H9 (cell line): ENCODE measurements at regions not wholly inside any gene's neighbourhood (a gene's known extent, or its start where the extent isn't known, plus 50 kb on each side); places are given as distances from the start of the nearest gene placed in this dataset.

ENCODE experiments used
- DNase-seq: peaks from one replicate; pipeline ENCODE4 v3.0.0-alpha.2; 2017
- H2AFZ ChIP-seq: one replicate; pipeline ENCODE4 v1.6.1; 2013; ENCODE audit warnings: mild to moderate bottlenecking, low read length, control low read depth, moderate library complexity
- H2AK5ac ChIP-seq: 2 replicates; pipeline ENCODE4 v1.6.1; 2013; ENCODE audit warnings: low read length, control low read depth, mixed read lengths; ENCODE audit not compliant: insufficient read length
- H2BK120ac ChIP-seq: one replicate; pipeline ENCODE4 v1.6.1; 2013; ENCODE audit warnings: low read depth, mild to moderate bottlenecking, low read length, control low read depth, inconsistent platforms; ENCODE audit not compliant: poor library complexity, severe bottlenecking
- H2BK12ac ChIP-seq: 2 replicates; pipeline ENCODE4 v1.6.1; 2013; ENCODE audit warnings: low read length, control low read depth, mixed read lengths, low read depth; ENCODE audit not compliant: insufficient read length
- H2BK15ac ChIP-seq: 2 replicates; pipeline ENCODE4 v1.6.1; 2013; ENCODE audit warnings: low read depth, low read length, control low read depth
- H2BK20ac ChIP-seq: one replicate; pipeline ENCODE4 v1.6.1; 2013; ENCODE audit warnings: low read depth, mild to moderate bottlenecking, low read length, control low read depth, inconsistent platforms; ENCODE audit not compliant: poor library complexity, severe bottlenecking
- H2BK5ac ChIP-seq: 2 replicates; pipeline ENCODE4 v1.6.1; 2013; ENCODE audit warnings: low read length, control low read depth, mixed read lengths; ENCODE audit not compliant: insufficient read length
- H3K14ac ChIP-seq: 2 replicates; pipeline ENCODE4 v1.6.1; 2013; ENCODE audit warnings: low read length, control low read depth; ENCODE audit not compliant: insufficient read depth
- H3K18ac ChIP-seq: 2 replicates; pipeline ENCODE4 v1.6.1; 2013; ENCODE audit warnings: low read depth, mild to moderate bottlenecking, mixed read lengths, low read length, control low read depth; ENCODE audit not compliant: insufficient read length
- H3K23ac ChIP-seq: 2 replicates; pipeline ENCODE4 v1.6.1; 2013; ENCODE audit warnings: low read length, control low read depth, mixed read lengths, low read depth; ENCODE audit not compliant: insufficient read length
- H3K23me2 ChIP-seq: 2 replicates; pipeline ENCODE4 v1.6.1; 2013; ENCODE audit warnings: low read depth, mild to moderate bottlenecking, mixed read lengths, low read length, control low read depth; ENCODE audit not compliant: insufficient read length, poor library complexity, severe bottlenecking
- H3K27ac ChIP-seq: 2 replicates; pipeline ENCODE4 v1.5.1; 2013; ENCODE audit warnings: low read length, control low read depth, mixed read lengths, low read depth; ENCODE audit not compliant: insufficient read length
- H3K27me3 ChIP-seq: 2 replicates; pipeline ENCODE4 v1.6.1; 2013; ENCODE audit warnings: low read length, control low read depth, inconsistent platforms; ENCODE audit not compliant: insufficient read depth
- H3K4ac ChIP-seq: 2 replicates; pipeline ENCODE4 v1.6.1; 2013; ENCODE audit warnings: low read depth, mild to moderate bottlenecking, control low read depth, inconsistent platforms, low read length, moderate library complexity
- H3K4me1 ChIP-seq: 2 replicates; pipeline ENCODE4 v1.6.1; 2013; ENCODE audit warnings: low read length, control low read depth, inconsistent platforms; ENCODE audit not compliant: insufficient read depth
- H3K4me2 ChIP-seq: 2 replicates; pipeline ENCODE4 v1.6.1; 2013; ENCODE audit warnings: low read length, control low read depth, mixed read lengths; ENCODE audit not compliant: insufficient read length, insufficient read depth
- H3K56ac ChIP-seq: 2 replicates; pipeline ENCODE4 v1.6.1; 2013; ENCODE audit warnings: low read depth, mild to moderate bottlenecking, mixed read lengths, low read length, control low read depth; ENCODE audit not compliant: insufficient read length
- H3K79me1 ChIP-seq: 2 replicates; pipeline ENCODE4 v1.6.1; 2013; ENCODE audit warnings: low read depth, mild to moderate bottlenecking, moderate library complexity, low read length, control low read depth, inconsistent platforms; ENCODE audit not compliant: insufficient read depth, poor library complexity, severe bottlenecking
- H3K79me2 ChIP-seq: 2 replicates; pipeline ENCODE4 v1.6.1; 2013; ENCODE audit warnings: low read length, control low read depth, inconsistent platforms; ENCODE audit not compliant: insufficient read depth
- H3K9ac ChIP-seq: 2 replicates; pipeline ENCODE4 v1.6.1; 2013; ENCODE audit warnings: low read length, control low read depth, mixed read lengths; ENCODE audit not compliant: insufficient read length; ENCODE audit errors: extremely low read depth
- H3K9me3 ChIP-seq: one replicate; pipeline ENCODE4 v1.6.1; 2013; ENCODE audit warnings: low read depth, low read length, inconsistent platforms; ENCODE audit not compliant: control insufficient read depth
- H3T11ph ChIP-seq: one replicate; pipeline ENCODE4 v1.6.1; 2013; ENCODE audit warnings: mild to moderate bottlenecking, low read length, control low read depth, inconsistent platforms
- H4K20me1 ChIP-seq: one replicate; pipeline ENCODE4 v1.6.1; 2013; ENCODE audit not compliant: control insufficient read depth, insufficient read length, insufficient read depth
- H4K5ac ChIP-seq: 2 replicates; pipeline ENCODE4 v1.6.1; 2013; ENCODE audit warnings: low read depth, mild to moderate bottlenecking, mixed read lengths, low read length, control low read depth; ENCODE audit not compliant: insufficient read length
- H4K8ac ChIP-seq: replicated peaks from 2 replicates; pipeline ENCODE4 v1.6.1; 2013; ENCODE audit warnings: low read length, control low read depth, mixed read lengths, low read depth; ENCODE audit not compliant: insufficient read length
- H4K91ac ChIP-seq: 2 replicates; pipeline ENCODE4 v1.6.1; 2013; ENCODE audit warnings: low read depth, mild to moderate bottlenecking, moderate library complexity, mixed read lengths, low read length, control low read depth; ENCODE audit not compliant: insufficient read length
- H3K27ac Mint-ChIP-seq, 3 experiments: 2 replicates in 2 of 3; 3 replicates in 1 of 3; pipeline ENCODE4 v1.8.0; 2020 to 2021; ENCODE audit warnings: mixed read lengths in 3 of 3, mild to moderate bottlenecking in 1 of 3, moderate library complexity in 1 of 3
- H3K27me3 Mint-ChIP-seq: 2 replicates; pipeline ENCODE4 v1.8.0; 2021; ENCODE audit warnings: low read depth, mild to moderate bottlenecking, moderate library complexity, mixed read lengths
- H3K36me3 Mint-ChIP-seq, 3 experiments: 2 replicates in 2 of 3; 3 replicates in 1 of 3; pipeline ENCODE4 v1.8.0; 2020 to 2021; ENCODE audit warnings: low read depth in 3 of 3, mixed read lengths in 3 of 3; ENCODE audit not compliant: insufficient read depth in 1 of 3
- H3K4me1 Mint-ChIP-seq, 2 experiments: 2 replicates each; pipeline ENCODE4 v1.8.0; 2020; ENCODE audit warnings: mixed read lengths in 2 of 2
- H3K4me3 Mint-ChIP-seq, 2 experiments: 2 replicates in 1 of 2; 3 replicates in 1 of 2; pipeline ENCODE4 v1.8.0; 2020 to 2021; ENCODE audit warnings: mild to moderate bottlenecking in 2 of 2, mixed read lengths in 2 of 2, moderate library complexity in 1 of 2
- H3K9me3 Mint-ChIP-seq, 2 experiments: 2 replicates in 1 of 2; 3 replicates in 1 of 2; pipeline ENCODE4 v1.8.0; 2020; ENCODE audit warnings: mild to moderate bottlenecking in 2 of 2, mixed read lengths in 2 of 2, moderate library complexity in 1 of 2
- WGBS: extraction: QIAGEN DNeasy Blood & Tissue Kit; methylation state at CpG from one replicate; pipeline ENCODE4 v1.1.7; 2013; ENCODE audit warnings: missing lambda C conversion rate, low lambda C conversion rate, mixed read lengths; ENCODE audit not compliant: insufficient read length; ENCODE audit errors: extremely low coverage; 5-methylcytosine and 5-hydroxymethylcytosine counted together
- TF ChIP-seq, protein P1 (sequence below): fragments of 200-600 bp; sonication (generic); conservative IDR thresholded peaks from 3 replicates; pipeline ENCODE4 v1.8.0; 2021; ENCODE audit warnings: antibody characterized with exemption, mild to moderate bottlenecking

DNA sequence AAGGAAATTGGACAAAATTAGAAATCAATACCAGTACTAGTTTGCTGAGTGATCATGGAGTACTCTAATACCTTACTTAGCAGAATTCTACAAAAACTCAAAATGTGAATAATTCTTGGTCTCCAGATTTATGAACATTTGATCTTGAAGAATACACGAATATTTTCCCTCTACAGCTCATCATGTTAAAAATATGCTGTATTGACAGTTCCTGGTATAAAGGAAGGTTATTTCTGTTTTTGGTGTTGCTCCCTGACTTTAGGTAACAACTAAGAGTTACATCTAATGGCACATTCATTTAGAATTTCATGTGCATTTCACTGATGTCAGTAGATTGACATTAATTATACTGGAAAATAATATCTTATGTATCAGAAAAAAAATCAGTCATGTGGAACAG is 479.2 kb upstream of the PKDCC start:
- Histone ChIP-seq H3K4ac (no peak overlapping the region), H2AK5ac (no peak overlapping the region), H3K79me2 (no peaks in the 10 kb centered on the region), H3K4me1 (no peaks in the 10 kb centered on the region), H4K91ac (no peak overlapping the region), H2BK5ac (no peak overlapping the region), H3K9me3 (no peaks in the 10 kb centered on the region), H2BK120ac (no peak overlapping the region), H2AFZ (no peak overlapping the region), H3K14ac (no peak overlapping the region), H2BK12ac (no peak overlapping the region), H3K27ac (no peak overlapping the region), H4K8ac (no peak overlapping the region), H2BK20ac (no peak overlapping the region), H4K5ac (no peak overlapping the region), H3K18ac (no peak overlapping the region), H3K56ac (no peak overlapping the region), H3K23me2 (no peaks in the 10 kb centered on the region), H3K79me1 (no peaks in the 10 kb centered on the region), H3T11ph (no peak overlapping the region), H2BK15ac (no peak overlapping the region), H3K9ac (no peak overlapping the region), H3K4me2 (no peak overlapping the region), H3K27me3 (no peaks in the 10 kb centered on the region), H4K20me1 (no peaks in the 10 kb centered on the region), H3K23ac (no peak overlapping the region)
- no peaks in the 10 kb centered on the region for H3K27me3 Mint-ChIP-seq
- no peaks in the 10 kb centered on the region; a peak in 1 of 5 replicates for H3K9me3 Mint-ChIP-seq
- TF ChIP-seq, protein P1, sequence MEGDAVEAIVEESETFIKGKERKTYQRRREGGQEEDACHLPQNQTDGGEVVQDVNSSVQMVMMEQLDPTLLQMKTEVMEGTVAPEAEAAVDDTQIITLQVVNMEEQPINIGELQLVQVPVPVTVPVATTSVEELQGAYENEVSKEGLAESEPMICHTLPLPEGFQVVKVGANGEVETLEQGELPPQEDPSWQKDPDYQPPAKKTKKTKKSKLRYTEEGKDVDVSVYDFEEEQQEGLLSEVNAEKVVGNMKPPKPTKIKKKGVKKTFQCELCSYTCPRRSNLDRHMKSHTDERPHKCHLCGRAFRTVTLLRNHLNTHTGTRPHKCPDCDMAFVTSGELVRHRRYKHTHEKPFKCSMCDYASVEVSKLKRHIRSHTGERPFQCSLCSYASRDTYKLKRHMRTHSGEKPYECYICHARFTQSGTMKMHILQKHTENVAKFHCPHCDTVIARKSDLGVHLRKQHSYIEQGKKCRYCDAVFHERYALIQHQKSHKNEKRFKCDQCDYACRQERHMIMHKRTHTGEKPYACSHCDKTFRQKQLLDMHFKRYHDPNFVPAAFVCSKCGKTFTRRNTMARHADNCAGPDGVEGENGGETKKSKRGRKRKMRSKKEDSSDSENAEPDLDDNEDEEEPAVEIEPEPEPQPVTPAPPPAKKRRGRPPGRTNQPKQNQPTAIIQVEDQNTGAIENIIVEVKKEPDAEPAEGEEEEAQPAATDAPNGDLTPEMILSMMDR, result no peak
- H3K36me3 Mint-ChIP-seq, result peaks cover 0 to 3% (median 0%) of the 10 kb centered on the region in 3 experiments; a peak in 1 of 7 replicates
- H3K27ac Mint-ChIP-seq, result no peak overlapping the region
- H3K4me1 Mint-ChIP-seq, result no peaks in the 10 kb centered on the region
- no peak for DNase-seq
- no peak overlapping the region for H3K4me3 Mint-ChIP-seq
- WGBS, result no CpG with 5 or more reads among the region's 1 CpG
